SH-SY5Y (cell line): ENCODE measurements at regions not wholly inside any gene's neighbourhood (a gene's known extent, or its start where the extent isn't known, plus 50 kb on each side); places are given as distances from the start of the nearest gene placed in this dataset.

Source experiments
- GATA2 ChIP-seq: IDR thresholded peaks from 2 replicates; pipeline ENCODE4 v1.6.1; 2011; ENCODE audit warnings: mild to moderate bottlenecking, low read depth, low read length
- GATA3 ChIP-seq: IDR thresholded peaks from 2 replicates; pipeline ENCODE4 v1.6.1; 2011; ENCODE audit warnings: low read depth, mild to moderate bottlenecking, low read length, moderate library complexity

DNA sequence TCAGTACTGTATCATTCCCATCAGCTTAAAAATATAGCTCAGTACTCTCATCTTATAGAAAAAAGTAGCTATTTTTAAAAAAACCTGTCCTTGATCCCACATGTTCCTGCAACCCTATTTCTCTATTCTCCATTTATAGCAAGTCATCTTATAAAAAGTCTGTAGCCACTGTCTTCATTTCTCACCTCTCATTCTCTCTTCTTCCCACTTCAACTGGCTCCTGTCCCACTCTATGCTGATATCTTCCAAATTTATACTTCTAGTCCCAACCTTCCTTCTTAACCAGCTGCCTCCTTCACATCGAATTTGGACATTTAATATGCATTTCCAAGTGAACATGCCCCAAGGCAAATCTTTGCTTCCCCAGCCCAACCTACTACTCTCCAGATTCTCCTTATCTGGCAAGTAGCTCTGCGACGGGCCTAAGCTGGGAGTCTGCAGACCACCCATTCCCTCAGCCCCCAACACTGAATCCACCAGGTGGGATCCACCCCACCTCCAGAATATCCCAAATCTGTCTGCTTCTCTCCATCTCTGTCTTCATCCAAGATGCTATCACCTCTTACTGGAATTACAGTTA lies 52.0 kb upstream of the TANC2 start:
- no peak for TF ChIP-seq GATA3
- TF ChIP-seq GATA2 = no peak
